ENCODE measurements at regions not wholly inside any gene's neighbourhood (a gene's known extent, or its start where the extent isn't known, plus 50 kb on each side); places are given as distances from the start of the nearest gene placed in this dataset.

DNA sequence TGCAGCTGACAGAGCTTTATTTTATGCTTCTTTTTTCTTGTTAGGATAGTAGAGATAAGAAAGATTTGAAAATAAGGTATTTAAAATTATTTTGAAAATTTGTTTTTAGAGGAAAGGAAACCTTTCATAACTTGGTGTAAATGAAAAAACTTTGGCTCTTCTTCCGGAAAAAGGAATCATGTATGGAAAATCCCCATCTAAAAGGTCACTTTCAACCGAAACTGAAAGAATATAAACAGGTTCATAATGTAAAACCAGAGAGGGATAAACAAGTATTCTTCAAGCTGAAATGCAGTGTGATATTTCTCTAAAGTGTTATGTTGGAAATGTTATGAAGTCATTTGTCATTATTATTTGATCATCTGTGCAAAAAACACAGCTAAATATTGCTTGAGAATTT lies 246.8 kb downstream of the NFKBIZ start:
- in situ Hi-C loops (cut with HindIII; ENCODE audit: extremely low pct_ligation_motif_present, low pct_unique_long_range_greater_than_20kb) (no loop called here), intact Hi-C loops (cut with micrococcal nuclease; ENCODE audit: unreplicated experiment) (no loop called here)
- Histone ChIP-seq H4K20me1 (ENCODE audit: insufficient read depth, low read length) (no peaks in the 10 kb centered on the region), H3K27ac (ENCODE audit: extremely low read length, insufficient read depth, low read length) (no peak overlapping the region), H3K79me2 (ENCODE audit: insufficient read depth, low read length) (no peaks in the 10 kb centered on the region), H3K27me3 (ENCODE audit: control insufficient read depth in 1 of 2, insufficient read depth in 2 of 2, low read length in 2 of 2) (no peaks in the 10 kb centered on the region), H3K9me3 (ENCODE audit: low read length) (no peaks in the 10 kb centered on the region), H3K4me1 (ENCODE audit: insufficient read depth, low read length) (no peaks in the 10 kb centered on the region), H3K36me3 (replicated peaks in 1 of 2; ENCODE audit: control insufficient read depth in 1 of 2, insufficient read depth in 2 of 2, low read length in 2 of 2) (no peaks in the 10 kb centered on the region), H2AFZ (ENCODE audit: low read length) (no peak overlapping the region), H3K4me3 (replicated peaks in 1 of 3; ENCODE audit: insufficient read depth in 1 of 3, low read depth in 2 of 3, low read length in 3 of 3) (no peak overlapping the region), H3K9ac (ENCODE audit: insufficient read depth, low read depth, low read length) (no peak overlapping the region), H3K4me2 (ENCODE audit: low read depth, low read length) (no peak overlapping the region)
- FAIRE-seq (no peak), DNase-seq (ENCODE audit: low spot score) (no peak), ATAC-seq (no peak)
- BruUV-seq (replicated peaks): no TSS peak
- ChIA-PET POLR2A (no interaction called here), CTCF (ENCODE audit: low intra/inter-chr PET ratio, low total read pairs) (no interaction called here)
- TF ChIP-seq, protein P1, sequence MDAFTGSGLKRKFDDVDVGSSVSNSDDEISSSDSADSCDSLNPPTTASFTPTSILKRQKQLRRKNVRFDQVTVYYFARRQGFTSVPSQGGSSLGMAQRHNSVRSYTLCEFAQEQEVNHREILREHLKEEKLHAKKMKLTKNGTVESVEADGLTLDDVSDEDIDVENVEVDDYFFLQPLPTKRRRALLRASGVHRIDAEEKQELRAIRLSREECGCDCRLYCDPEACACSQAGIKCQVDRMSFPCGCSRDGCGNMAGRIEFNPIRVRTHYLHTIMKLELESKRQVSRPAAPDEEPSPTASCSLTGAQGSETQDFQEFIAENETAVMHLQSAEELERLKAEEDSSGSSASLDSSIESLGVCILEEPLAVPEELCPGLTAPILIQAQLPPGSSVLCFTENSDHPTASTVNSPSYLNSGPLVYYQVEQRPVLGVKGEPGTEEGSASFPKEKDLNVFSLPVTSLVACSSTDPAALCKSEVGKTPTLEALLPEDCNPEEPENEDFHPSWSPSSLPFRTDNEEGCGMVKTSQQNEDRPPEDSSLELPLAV (CRISPR knock-in tag; conservative IDR thresholded peaks at IDR 0.05; ENCODE audit: low read depth): no peak
- no peak for TF ChIP-seq PAX8 (CRISPR knock-in tag; IDR thresholded peaks at IDR 0.05; ENCODE audit: borderline replicate concordance)
- no peak for TF ChIP-seq SP4 (CRISPR knock-in tag; IDR thresholded peaks at IDR 0.05)
- no peak for TF ChIP-seq ZNF644 (CRISPR knock-in tag; IDR thresholded peaks at IDR 0.05; ENCODE audit: low read depth)
- TF ChIP-seq KMT2B (CRISPR knock-in tag; IDR thresholded peaks at IDR 0.05): no peak
- TF ChIP-seq, protein P2, sequence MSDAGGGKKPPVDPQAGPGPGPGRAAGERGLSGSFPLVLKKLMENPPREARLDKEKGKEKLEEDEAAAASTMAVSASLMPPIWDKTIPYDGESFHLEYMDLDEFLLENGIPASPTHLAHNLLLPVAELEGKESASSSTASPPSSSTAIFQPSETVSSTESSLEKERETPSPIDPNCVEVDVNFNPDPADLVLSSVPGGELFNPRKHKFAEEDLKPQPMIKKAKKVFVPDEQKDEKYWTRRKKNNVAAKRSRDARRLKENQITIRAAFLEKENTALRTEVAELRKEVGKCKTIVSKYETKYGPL (CRISPR knock-in tag; IDR thresholded peaks at IDR 0.05): no peak
- TF ChIP-seq SAP130 (CRISPR knock-in tag; IDR thresholded peaks at IDR 0.05; ENCODE audit: low read depth): no peak
- TF ChIP-seq ZNF430 (CRISPR knock-in tag; IDR thresholded peaks at IDR 0.05): no peak
- TF ChIP-seq, protein P3, sequence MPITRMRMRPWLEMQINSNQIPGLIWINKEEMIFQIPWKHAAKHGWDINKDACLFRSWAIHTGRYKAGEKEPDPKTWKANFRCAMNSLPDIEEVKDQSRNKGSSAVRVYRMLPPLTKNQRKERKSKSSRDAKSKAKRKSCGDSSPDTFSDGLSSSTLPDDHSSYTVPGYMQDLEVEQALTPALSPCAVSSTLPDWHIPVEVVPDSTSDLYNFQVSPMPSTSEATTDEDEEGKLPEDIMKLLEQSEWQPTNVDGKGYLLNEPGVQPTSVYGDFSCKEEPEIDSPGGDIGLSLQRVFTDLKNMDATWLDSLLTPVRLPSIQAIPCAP (CRISPR knock-in tag; IDR thresholded peaks at IDR 0.05; ENCODE audit: low read depth): no peak
- WGBS (ENCODE audit: low lambda C conversion rate): 25% methylated on average over 2 of the region's 2 CpGs
